ENCODE measurements at regions not wholly inside any gene's neighbourhood (a gene's known extent, or its start where the extent isn't known, plus 50 kb on each side); places are given as distances from the start of the nearest gene placed in this dataset.

DNA sequence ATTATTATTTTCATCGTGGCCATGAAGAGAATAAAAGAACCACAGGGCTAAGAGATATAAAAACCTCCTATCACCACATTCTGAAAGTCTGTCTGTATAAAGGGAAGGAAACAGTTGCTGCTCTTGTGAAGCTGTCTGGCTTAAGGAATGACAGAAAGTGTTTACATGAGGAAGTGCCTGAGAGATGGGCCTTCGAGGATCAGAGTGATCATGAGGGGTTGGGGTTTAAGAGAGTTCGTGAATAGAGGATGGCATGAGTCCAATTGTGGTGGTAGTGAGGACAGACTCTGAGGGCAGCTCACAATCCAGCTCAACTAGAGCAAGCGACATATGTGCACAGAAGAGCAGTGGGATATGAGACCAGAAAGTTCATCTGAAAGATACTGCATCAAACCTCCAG is 65.8 kb upstream of the PIEZO2 start:
- TF ChIP-seq YY1 (IDR thresholded peaks at IDR 0.05; ENCODE audit: insufficient read depth, insufficient read length) (no peak), ZNF274 (IDR thresholded peaks at IDR 0.05; ENCODE audit: low read depth, low read length) (no peak)
